ENCODE measurements at regions not wholly inside any gene's neighbourhood (a gene's known extent, or its start where the extent isn't known, plus 50 kb on each side); places are given as distances from the start of the nearest gene placed in this dataset.

GRCh38 chrX:146346102-146346501 is 463.5 kb upstream of the CXorf51B start:
- DNase-seq = no peak

DNA sequence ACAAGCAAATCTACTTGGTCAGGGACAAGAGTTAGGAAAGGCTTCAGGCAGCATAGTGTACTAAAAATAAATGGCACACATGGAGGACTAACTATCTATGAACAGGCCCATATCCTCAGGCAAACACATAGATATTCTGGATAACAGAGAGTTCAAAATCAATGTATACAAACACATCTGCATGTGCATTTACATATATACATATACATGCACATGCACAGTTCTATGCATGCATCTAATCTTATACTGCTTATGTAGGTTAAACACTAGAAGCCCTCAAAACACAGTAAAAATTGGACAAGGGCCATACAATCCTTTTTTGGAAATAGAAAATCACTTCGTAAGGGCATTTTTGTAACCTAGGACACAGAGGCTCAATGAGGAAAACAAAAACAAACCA is 458.0 kb upstream of the CXorf51B start:
- DNase-seq = no peak

DNA sequence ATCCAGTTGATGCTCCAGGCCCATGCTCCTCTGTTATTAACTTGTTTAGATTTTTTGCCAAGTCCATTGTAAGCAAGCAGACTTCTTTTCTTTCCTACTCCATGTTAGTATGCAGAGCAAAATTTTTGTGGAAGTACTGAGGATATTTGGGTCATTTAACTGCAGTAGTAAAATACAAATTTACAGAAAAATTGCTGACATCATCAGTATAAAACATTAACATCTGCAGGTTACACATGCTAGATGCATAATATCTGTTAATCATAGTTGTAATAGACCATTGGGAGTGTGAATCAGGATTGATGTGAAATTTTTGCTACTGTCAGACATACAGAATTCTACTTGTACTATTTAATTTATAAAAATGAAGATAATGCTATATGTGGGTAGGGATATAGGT is 454.1 kb upstream of the CXorf51B start:
- DNase-seq = no peak

DNA sequence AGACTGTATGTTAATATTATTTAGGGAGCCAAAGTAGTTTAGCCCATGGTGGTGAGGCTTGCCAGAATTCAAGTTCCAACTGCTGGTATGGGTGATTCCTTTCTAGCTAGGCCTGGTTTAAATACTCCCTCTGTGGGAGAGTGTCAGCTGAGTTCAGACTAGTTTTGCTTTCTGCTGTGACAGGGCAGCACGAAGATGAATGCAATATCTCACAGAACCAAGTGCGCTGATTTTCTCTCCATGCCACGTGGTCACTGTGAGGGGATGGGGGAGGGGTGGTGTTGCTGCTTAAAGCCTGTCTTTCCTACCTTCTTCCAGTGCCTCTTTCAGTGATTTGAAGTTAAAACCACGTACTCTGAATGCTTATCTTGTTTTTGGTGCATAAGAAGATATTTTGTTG is 445.7 kb upstream of the CXorf51B start:
- no peak for DNase-seq

DNA sequence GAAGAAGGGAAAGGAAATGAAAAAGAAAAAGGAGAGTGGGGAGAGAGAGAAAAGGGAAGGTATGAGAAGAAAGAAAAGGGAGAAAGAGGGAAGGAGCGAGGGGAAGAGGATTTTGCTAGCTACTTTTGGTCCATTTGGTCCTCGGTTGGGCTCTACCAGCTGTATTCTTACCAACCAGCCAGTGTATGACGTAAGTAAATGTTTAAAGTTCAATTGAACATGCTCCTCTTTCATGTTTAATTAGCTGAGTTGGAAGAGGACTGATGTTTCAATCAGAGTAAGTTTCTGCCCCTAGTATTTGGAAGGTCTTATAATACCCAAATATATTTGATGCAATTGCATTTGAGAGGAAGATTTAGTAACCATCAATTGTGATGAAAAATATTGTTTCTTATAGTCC is 424.0 kb upstream of the CXorf51B start:
- DNase-seq = no peak

- DNase-seq = no peak
Measured at GRCh38 chrX:146396409-146396808, 413.2 kb upstream of the CXorf51B start.

DNA sequence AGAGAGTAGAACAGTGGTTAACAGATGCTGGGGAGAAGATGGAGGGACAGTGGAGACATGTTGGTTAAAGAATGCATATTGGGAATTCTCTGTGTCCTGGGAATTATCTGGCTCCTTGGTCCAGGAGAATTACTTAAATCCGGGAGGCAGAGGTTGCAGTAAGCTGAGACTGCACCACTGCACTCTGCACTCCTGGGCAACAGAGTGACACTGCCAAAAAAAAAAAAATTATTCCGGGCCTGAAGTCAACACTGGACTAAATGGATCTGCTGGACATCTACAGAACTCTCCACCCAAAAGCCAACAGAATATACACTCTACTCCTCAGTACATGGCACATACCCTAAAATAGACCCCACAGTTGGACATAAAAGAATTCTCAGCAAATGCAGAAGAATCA is 400.0 kb upstream of the CXorf51B start:
- no peak for DNase-seq

GRCh38 chrX:146424422-146424821 is 385.1 kb upstream of the CXorf51B start:
- no peak for DNase-seq

DNA sequence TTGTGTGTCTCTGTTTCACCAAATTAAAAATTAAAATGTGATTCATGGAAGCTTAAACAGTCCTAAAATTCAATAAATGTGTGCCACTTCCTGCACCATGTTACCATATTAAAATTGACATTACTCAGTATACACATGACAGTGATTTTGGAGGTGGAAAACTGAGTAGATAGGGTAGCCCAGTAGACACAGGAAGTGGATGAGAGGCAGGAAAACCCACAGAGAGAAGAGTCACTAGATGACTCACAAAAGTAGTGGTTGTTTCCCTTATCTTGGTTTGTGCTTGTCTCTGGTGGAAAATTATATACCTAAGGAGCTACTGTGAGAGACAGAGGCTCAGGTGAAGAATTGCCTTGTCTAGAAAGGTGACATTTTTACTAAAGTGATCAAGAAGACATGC is 375.8 kb upstream of the CXorf51B start:
- peak; percentile 1 for DNase-seq

GRCh38 chrX:146435472-146435871 is 374.1 kb upstream of the CXorf51B start:
- DNase-seq = no peak

- no peak for DNase-seq
Measured at GRCh38 chrX:146448791-146449190, 360.8 kb upstream of the CXorf51B start.

DNA sequence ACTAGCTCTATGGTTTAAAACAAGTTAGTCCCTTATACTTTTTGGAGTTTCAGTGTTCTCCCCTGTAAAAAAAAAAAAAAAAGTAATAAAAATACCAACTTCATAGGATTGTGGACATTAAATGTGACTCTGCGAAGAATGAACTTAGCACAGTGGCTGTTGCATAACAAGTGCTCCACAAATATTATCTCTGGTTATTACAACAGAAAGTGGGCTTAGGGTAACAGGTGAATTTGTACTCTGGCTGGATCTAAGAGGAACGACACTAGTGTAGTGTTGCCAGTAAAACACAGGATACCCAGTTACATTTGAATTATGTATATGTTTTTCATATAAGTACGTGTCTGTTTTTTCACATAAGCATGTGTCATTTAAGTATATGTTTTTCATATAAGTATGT is 360.3 kb upstream of the CXorf51B start:
- no peak for DNase-seq

- no peak for DNase-seq
Measured at GRCh38 chrX:146451136-146451535, 358.4 kb upstream of the CXorf51B start.

GRCh38 chrX:146454363-146454762 is 355.2 kb upstream of the CXorf51B start:
- DNase-seq = no peak

DNA sequence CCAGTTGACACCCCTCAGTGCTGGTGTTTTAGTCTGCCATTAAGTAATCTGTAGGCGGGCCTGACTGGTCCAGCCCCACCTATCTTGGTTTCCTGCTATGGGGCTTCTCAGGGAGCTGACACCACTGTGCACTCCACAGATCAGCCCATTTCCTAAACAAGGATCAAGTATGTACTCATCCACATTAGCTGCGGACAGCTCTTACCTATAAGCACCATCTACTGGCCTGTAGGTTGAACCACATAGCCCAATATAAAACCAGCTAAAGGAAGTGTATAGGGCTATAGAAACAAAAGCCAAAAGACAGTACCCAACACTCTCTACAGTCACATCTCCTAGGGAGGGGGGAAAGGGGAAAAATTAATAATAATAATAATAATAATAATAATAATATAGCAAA is 353.5 kb upstream of the CXorf51B start:
- DNase-seq = no peak

DNA sequence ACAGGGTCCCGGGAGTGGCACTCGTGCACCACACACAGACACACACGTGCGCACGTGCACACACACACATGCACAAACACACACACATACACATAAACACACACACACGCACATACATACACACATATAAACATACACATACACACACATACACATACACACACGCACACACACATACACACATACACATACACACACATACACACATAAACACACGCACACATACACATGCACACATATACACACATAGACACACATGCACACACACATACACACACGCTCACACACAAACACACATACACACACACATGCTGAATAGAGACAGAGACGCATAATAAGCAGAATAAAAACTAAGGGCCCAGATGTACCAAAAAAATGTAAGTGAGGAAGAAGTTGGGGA is 332.2 kb upstream of the CXorf51B start:
- DNase-seq = no peak

GRCh38 chrX:146481735-146482134 is 327.8 kb upstream of the CXorf51B start:
- no peak for DNase-seq

All from activated CD4-positive, alpha-beta T cell treated with anti-CD3 and anti-CD28 coated beads, Interleukin-2, amount 50 U/mL, for 16 hours (primary cell).